ENCODE measurements at regions not wholly inside any gene's neighbourhood (a gene's known extent, or its start where the extent isn't known, plus 50 kb on each side); places are given as distances from the start of the nearest gene placed in this dataset.

DNA sequence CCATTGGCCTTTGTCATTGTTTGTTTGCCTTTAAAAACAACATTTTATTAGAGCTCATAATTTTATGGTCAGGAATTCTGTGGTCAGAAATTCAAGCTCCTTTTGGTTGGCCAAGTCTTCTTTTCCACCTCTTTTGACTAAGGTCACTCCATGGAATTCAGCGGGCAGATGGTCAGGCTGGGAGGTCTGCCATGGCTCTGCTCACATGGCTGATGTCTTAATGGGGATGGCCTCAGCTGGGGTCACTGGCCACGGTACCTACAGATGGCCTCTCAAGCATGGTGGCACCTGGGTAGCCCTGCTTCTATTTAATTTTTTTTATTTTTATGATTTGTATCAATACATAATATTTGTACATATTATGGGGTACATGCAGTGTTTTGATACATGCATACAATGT is 360.8 kb upstream of the MCTP2 start:
- Histone ChIP-seq H3K27me3 (replicated peaks) (no peaks in the 10 kb centered on the region), H3K36me3 (replicated peaks) (no peaks in the 10 kb centered on the region), H3K4me3 (ENCODE audit: low read depth, low read length) (no peak overlapping the region), H3K27ac (no peak overlapping the region)
- TF ChIP-seq, protein P1, sequence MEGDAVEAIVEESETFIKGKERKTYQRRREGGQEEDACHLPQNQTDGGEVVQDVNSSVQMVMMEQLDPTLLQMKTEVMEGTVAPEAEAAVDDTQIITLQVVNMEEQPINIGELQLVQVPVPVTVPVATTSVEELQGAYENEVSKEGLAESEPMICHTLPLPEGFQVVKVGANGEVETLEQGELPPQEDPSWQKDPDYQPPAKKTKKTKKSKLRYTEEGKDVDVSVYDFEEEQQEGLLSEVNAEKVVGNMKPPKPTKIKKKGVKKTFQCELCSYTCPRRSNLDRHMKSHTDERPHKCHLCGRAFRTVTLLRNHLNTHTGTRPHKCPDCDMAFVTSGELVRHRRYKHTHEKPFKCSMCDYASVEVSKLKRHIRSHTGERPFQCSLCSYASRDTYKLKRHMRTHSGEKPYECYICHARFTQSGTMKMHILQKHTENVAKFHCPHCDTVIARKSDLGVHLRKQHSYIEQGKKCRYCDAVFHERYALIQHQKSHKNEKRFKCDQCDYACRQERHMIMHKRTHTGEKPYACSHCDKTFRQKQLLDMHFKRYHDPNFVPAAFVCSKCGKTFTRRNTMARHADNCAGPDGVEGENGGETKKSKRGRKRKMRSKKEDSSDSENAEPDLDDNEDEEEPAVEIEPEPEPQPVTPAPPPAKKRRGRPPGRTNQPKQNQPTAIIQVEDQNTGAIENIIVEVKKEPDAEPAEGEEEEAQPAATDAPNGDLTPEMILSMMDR (IDR thresholded peaks at IDR 0.05; ENCODE audit: low read depth, low read length, missing control alignments): no peak
- no peak for DNase-seq
- in situ Hi-C loops (cut with HindIII; ENCODE audit: low pct_ligation_motif_present, low sequenced_read_pairs): no loop called here

DNA sequence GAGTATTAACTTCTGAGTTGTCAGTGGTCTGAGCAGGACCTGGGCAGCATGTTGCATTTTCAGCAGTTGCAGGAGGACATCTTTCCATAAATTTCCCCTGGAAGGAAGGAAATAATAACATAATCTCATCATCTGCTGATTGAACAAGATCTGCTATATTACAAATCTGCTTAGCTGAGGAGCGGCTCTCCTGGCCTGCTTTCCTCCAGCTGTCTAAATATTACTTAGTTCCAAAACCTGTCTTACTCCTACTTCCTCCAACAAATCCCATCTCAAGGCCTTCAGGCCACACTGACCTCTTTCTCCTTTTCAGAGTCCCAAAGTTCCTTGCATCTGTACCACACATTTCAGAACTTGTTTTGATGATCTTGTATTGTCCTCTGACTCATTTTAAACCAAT is 364.4 kb upstream of the MCTP2 start:
- in situ Hi-C loops (cut with HindIII; ENCODE audit: low pct_ligation_motif_present, low sequenced_read_pairs): no loop called here

DNA sequence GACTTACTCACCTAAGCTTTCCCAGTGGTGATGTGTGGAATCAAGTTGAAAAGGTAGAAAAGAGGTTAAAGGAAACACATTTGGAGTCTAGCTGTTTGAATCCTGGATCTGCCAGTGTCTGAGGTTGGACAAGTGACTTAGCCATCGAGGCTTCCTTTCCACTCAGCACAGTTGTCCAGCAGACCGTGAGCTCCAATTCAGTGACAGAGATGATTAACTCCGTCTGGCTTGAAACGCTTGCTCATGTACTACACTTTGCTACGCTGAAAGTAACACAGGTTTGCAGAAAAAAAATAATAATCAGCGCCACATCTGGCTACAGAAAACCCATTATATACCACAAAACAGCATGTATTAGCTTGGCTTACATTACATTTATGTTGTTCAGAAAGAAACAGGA is 364.9 kb upstream of the MCTP2 start:
- Histone ChIP-seq H3K4me3 (ENCODE audit: low read depth, low read length) (no peak overlapping the region), H3K36me3 (replicated peaks) (no peaks in the 10 kb centered on the region), H3K27ac (no peak overlapping the region), H3K27me3 (replicated peaks) (no peaks in the 10 kb centered on the region)
- TF ChIP-seq, protein P1 (IDR thresholded peaks at IDR 0.05; ENCODE audit: low read depth, low read length, missing control alignments): no peak
- no peak for DNase-seq
- in situ Hi-C loops (cut with HindIII; ENCODE audit: low pct_ligation_motif_present, low sequenced_read_pairs): no loop called here

More for the DNA sequence above, 364.4 kb upstream of the MCTP2 start:
- Histone ChIP-seq H3K36me3 (replicated peaks) (no peaks in the 10 kb centered on the region), H3K4me3 (ENCODE audit: low read depth, low read length) (no peak overlapping the region), H3K27me3 (replicated peaks) (no peaks in the 10 kb centered on the region), H3K27ac (no peak overlapping the region)
- DNase-seq: no peak
- TF ChIP-seq, protein P1 (IDR thresholded peaks at IDR 0.05; ENCODE audit: low read depth, low read length, missing control alignments): no peak

DNA sequence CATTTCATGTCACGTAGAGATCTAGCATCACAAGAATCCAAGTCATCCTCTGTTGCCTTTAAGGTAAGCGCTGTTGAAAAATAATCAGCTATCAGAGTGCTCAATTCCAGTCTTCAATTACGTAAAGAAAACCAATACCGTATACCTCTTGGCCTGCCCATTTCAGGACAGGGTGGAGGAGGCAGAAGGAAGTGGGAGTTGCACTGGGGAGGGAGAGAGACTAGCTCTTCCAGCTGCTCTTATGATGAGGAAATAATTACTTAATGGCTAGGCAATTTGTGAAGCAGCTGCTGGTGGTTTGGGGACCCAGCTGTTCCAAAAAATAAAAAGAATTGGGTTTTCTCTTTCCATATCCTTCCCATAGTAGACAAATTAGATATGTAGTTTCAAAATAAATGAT is 365.8 kb upstream of the MCTP2 start:
- TF ChIP-seq, protein P1 (IDR thresholded peaks at IDR 0.05; ENCODE audit: low read depth, low read length, missing control alignments): no peak
- in situ Hi-C loops (cut with HindIII; ENCODE audit: low pct_ligation_motif_present, low sequenced_read_pairs): no loop called here

DNA sequence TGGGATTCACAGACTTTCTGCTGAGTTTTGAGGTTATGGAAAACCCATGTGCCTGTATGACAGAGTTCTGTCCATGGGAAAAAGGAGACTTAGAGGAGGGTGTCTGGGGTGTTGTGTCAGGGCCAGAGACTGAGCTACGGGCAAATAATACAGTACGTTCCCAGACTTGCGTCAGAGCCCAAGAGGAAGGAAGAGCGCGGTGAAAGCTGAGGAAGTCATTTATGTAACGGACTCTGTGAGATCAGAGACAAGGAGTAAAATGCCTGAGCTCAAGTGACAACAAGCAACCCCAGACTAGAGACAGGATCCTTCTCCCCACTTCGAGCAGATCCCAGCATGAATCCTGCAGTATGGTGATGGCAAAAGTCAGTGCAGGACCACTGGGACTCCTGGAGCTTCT is 368.6 kb upstream of the MCTP2 start:
- Histone ChIP-seq H3K4me3 (ENCODE audit: low read depth, low read length) (no peak overlapping the region), H3K27me3 (replicated peaks) (no peaks in the 10 kb centered on the region), H3K36me3 (replicated peaks) (no peaks in the 10 kb centered on the region), H3K27ac (no peak overlapping the region)
- DNase-seq: no peak
- in situ Hi-C loops (cut with HindIII; ENCODE audit: low pct_ligation_motif_present, low sequenced_read_pairs): no loop called here
- TF ChIP-seq, protein P1 (IDR thresholded peaks at IDR 0.05; ENCODE audit: low read depth, low read length, missing control alignments): no peak

More for the DNA sequence above, 365.8 kb upstream of the MCTP2 start:
- Histone ChIP-seq H3K27me3 (replicated peaks) (no peaks in the 10 kb centered on the region), H3K4me3 (ENCODE audit: low read depth, low read length) (no peak overlapping the region), H3K27ac (no peak overlapping the region), H3K36me3 (replicated peaks) (no peaks in the 10 kb centered on the region)
- no peak for DNase-seq

DNA sequence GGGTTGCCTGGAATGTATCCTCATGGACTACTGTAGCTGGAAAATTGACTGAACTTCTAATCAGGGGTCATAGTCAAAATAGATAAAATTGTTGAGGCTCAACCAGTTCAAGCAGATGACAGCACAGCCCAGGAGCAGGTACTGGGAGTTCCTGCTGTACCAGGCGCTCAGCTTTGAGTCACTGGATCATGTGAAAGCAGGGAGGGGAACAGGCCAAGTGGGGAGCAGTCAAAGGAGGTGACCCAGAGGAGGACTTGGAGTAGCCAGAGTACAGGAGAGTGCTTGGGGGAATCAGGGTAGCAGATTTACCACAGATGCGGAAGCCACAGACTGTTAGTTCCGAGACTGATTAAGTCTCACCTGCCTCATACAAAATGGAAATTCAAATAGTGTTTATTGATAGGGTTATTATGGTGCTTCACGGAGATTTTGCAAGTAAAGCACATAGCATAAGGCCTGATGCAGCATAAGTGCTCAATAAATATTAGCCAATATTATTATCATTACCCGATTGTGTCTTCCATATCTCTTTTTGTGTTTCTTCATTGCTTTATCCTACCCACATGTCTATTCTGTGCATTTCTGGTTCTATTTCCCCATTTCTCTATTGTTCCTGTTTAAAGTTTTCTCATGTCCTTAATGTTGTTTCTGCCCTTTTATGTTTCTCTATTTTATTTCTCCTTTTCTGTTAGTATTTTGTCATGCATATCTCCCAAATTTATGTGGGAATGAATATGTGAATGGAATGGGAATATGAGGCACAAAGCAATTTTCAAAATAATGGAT is 369.2 kb upstream of the MCTP2 start:
- Histone ChIP-seq H3K27me3 (replicated peaks) (no peaks in the 10 kb centered on the region), H3K27ac (no peak overlapping the region), H3K4me3 (ENCODE audit: low read depth, low read length) (no peak overlapping the region), H3K36me3 (replicated peaks) (no peaks in the 10 kb centered on the region)
- in situ Hi-C loops (cut with HindIII; ENCODE audit: low pct_ligation_motif_present, low sequenced_read_pairs): no loop called here
- TF ChIP-seq, protein P1 (IDR thresholded peaks at IDR 0.05; ENCODE audit: low read depth, low read length, missing control alignments): no peak
- no peak for DNase-seq

All from brain microvascular endothelial cell (primary cell).